ENCODE measurements at regions not wholly inside any gene's neighbourhood (a gene's known extent, or its start where the extent isn't known, plus 50 kb on each side); places are given as distances from the start of the nearest gene placed in this dataset.
A peak's percentile ranks its signal among the peaks of the same experiment; 100 is the strongest.

- Histone ChIP-seq H3K27me3 (replicated peaks in 1 of 2; ENCODE audit: control insufficient read depth in 2 of 2, extremely low read depth in 1 of 2, insufficient read depth in 2 of 2, low read length in 1 of 2) (peaks cover 0 to 14% of the 10 kb centered on the region in 2 experiments), H3K4me1 (ENCODE audit: control insufficient read depth in 1 of 2, extremely low read depth in 1 of 2, insufficient read depth in 2 of 2, low read length in 2 of 2) (no peaks in the 10 kb centered on the region), H3K36me3 (ENCODE audit: control insufficient read depth in 2 of 2, extremely low read depth in 1 of 2, insufficient read depth in 1 of 2, low read length in 1 of 2) (no peaks in the 10 kb centered on the region), H3K4me3 (ENCODE audit: control insufficient read depth in 1 of 2, extremely low read depth in 1 of 2, low read length in 1 of 2) (no peak overlapping the region), H3K27ac (ENCODE audit: low read length) (no peak overlapping the region), H3K9me3 (no peaks in the 10 kb centered on the region)
- DNase-seq (no peak), ATAC-seq (replicated peaks in 1 of 4) (no peak)
- 60% methylated on average over 3 of the region's 6 CpGs for WGBS (ENCODE audit: insufficient coverage)
- Mint-ChIP-seq H3K36me3 (no peaks in the 10 kb centered on the region), H3K4me1 (no peaks in the 10 kb centered on the region), H3K27me3 (peaks cover 17 to 22% of the 10 kb centered on the region in 2 donors), H3K27ac (no peak overlapping the region), H3K9me3 (peaks cover 0 to 7% (median 5%) of the 10 kb centered on the region in 3 donors), H3K4me3 (no peak overlapping the region)
- ChIA-PET POLR2A (no interaction called here), CTCF (no interaction called here)
Measured at GRCh38 chr15:31857194-31857593, 173.1 kb upstream of the CHRNA7 start.

DNA sequence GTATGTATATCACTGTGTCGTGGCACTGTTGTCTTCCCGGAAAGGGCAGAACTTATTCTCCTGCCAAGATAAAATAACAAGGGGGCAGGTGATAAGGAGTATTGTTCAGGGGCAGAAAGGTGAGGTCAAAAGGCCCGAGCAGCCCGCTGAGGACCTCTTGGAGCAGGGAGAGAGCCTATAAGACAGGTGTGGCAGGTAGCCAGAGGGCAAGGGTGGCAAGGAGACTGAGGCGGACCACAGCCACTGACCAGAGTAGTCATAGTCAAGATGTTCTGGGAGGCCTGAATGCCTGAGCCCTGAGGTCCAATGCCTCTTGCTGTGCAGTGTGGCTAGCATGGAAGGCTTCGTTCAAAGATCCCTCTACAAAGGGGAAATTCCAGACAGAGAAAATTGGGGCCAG, 172.3 kb upstream of the CHRNA7 start:
- CTCF ChIA-PET, result no interaction called here
- DNase-seq (no peak), ATAC-seq (replicated peaks in 1 of 4) (no peak)
- Mint-ChIP-seq H3K27me3 (peaks cover 17 to 22% of the 10 kb centered on the region in 2 donors), H3K36me3 (no peaks in the 10 kb centered on the region), H3K4me3 (no peak overlapping the region), H3K27ac (no peak overlapping the region), H3K9me3 (peaks cover 0 to 7% (median 5%) of the 10 kb centered on the region in 3 donors), H3K4me1 (no peaks in the 10 kb centered on the region)
- POLR2A ChIA-PET, result no interaction called here
- Histone ChIP-seq H3K27me3 (replicated peaks in 1 of 2; ENCODE audit: control insufficient read depth in 2 of 2, extremely low read depth in 1 of 2, insufficient read depth in 2 of 2, low read length in 1 of 2) (peaks cover 0 to 16% of the 10 kb centered on the region in 2 experiments), H3K4me1 (ENCODE audit: control insufficient read depth in 1 of 2, extremely low read depth in 1 of 2, insufficient read depth in 2 of 2, low read length in 2 of 2) (no peaks in the 10 kb centered on the region), H3K36me3 (ENCODE audit: control insufficient read depth in 2 of 2, extremely low read depth in 1 of 2, insufficient read depth in 1 of 2, low read length in 1 of 2) (no peaks in the 10 kb centered on the region), H3K9me3 (no peaks in the 10 kb centered on the region), H3K27ac (ENCODE audit: low read length) (no peak overlapping the region), H3K4me3 (ENCODE audit: control insufficient read depth in 1 of 2, extremely low read depth in 1 of 2, low read length in 1 of 2) (no peak overlapping the region)
- WGBS (ENCODE audit: insufficient coverage), result 63% methylated on average over 5 of the region's 6 CpGs

- no peak overlapping the region for H3K27ac ChIP-seq (ENCODE audit: low read length)
- H3K4me3 ChIP-seq (ENCODE audit: control insufficient read depth in 1 of 2, extremely low read depth in 1 of 2, low read length in 1 of 2), result no peak overlapping the region
- DNase-seq, result no peak
- POLR2A ChIA-PET, result no interaction called here
- H3K27me3 ChIP-seq (replicated peaks in 1 of 2; ENCODE audit: control insufficient read depth in 2 of 2, extremely low read depth in 1 of 2, insufficient read depth in 2 of 2, low read length in 1 of 2), result peaks cover 4 to 14% of the 10 kb centered on the region in 2 experiments
- no peak for ATAC-seq (replicated peaks in 1 of 4)
- Mint-ChIP-seq H3K27ac (no peak overlapping the region), H3K9me3 (no peaks in the 10 kb centered on the region), H3K4me1 (peaks cover 11 to 14% (median 13%) of the 10 kb centered on the region in 3 donors), H3K4me3 (no peak overlapping the region), H3K36me3 (no peaks in the 10 kb centered on the region), H3K27me3 (peaks cover 4 to 5% of the 10 kb centered on the region in 2 donors)
- CTCF ChIA-PET, result interaction anchor here in 1 of 2 donors (0.5 to 0.6 kb wide), 2 partner anchors 466 to 1672 kb away, joined by 3 to 4 read pairs; no protein-coding TSS in a partner anchor
- H3K4me1 ChIP-seq (ENCODE audit: control insufficient read depth in 1 of 2, extremely low read depth in 1 of 2, insufficient read depth in 2 of 2, low read length in 2 of 2), result peaks cover 4 to 12% of the 10 kb centered on the region in 2 experiments
- H3K9me3 ChIP-seq, result no peaks in the 10 kb centered on the region
- no peaks in the 10 kb centered on the region for H3K36me3 ChIP-seq (ENCODE audit: control insufficient read depth in 2 of 2, extremely low read depth in 1 of 2, insufficient read depth in 1 of 2, low read length in 1 of 2)
- WGBS (ENCODE audit: insufficient coverage), result 82% methylated on average over 3 of the region's 6 CpGs
Measured at GRCh38 chr15:31866248-31866647, 164.1 kb upstream of the CHRNA7 start.

DNA sequence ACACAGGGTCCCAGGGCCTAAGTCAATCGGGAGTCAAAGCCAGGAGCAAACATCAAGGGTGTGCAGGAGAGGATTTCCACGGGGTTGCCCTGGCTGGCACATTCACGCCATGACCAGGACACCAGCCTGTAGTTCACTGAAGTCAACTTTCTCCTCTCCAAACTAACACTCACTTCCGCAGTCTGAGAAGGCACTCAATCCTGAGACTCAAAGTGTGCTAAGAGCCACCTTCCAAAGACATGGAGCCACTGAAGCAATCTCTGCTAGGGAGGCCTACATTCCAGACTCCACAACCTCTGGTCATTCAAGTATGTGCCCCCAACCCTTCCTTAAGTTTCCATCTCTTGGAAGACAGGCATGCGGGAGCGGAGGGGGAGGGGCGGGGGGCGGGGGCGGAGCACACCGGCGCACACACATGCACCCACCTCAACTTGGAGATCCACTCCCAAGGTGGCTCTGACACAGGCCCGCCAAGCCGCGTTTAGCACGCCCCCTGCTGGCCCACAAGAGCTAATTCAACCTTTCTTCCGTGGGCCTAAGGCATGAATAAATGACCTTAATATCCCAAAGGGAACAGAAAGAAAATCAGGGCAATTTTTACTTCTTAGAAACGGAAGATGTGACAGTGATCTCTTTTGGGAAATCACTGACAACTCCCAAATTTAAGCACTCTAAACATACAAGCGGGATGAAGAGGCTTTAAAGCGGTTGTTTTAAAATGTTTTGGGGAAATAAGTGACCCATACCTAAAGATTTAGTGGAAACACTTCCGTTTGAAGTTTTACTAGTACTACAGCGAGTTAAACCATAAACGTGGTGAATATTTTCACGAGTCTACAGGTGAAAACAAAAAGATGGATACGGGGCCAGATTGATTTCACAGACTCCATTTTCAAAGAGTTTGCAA, 162.5 kb upstream of the CHRNA7 start:
- no peak for ATAC-seq (replicated peaks in 1 of 4)
- 36% methylated on average over 10 of the region's 24 CpGs for WGBS (ENCODE audit: insufficient coverage)
- ChIA-PET CTCF (interaction anchor here (0.5 to 1.5 kb wide), 3 partner anchors 8 to 21 kb away, joined by 3 to 7 read pairs (median 4); no protein-coding TSS in a partner anchor), POLR2A (no interaction called here)
- H3K36me3 ChIP-seq (ENCODE audit: control insufficient read depth in 2 of 2, extremely low read depth in 1 of 2, insufficient read depth in 1 of 2, low read length in 1 of 2), result no peaks in the 10 kb centered on the region
- Mint-ChIP-seq H3K36me3 (no peaks in the 10 kb centered on the region), H3K27me3 (peaks cover 4 to 5% of the 10 kb centered on the region in 2 donors), H3K9me3 (no peaks in the 10 kb centered on the region), H3K27ac (no peak overlapping the region), H3K4me3 (peak overlapping the region; percentile 40 to 57 (median 57)), H3K4me1 (peaks cover 12 to 16% (median 15%) of the 10 kb centered on the region in 3 donors)
- no peak overlapping the region for H3K4me3 ChIP-seq (ENCODE audit: control insufficient read depth in 1 of 2, extremely low read depth in 1 of 2, low read length in 1 of 2)
- H3K27me3 ChIP-seq (replicated peaks in 1 of 2; ENCODE audit: control insufficient read depth in 2 of 2, extremely low read depth in 1 of 2, insufficient read depth in 2 of 2, low read length in 1 of 2), result peaks cover 4 to 14% of the 10 kb centered on the region in 2 experiments
- peak in 28 of 35 experiments; percentile 13 to 81 (median 41) for DNase-seq
- peaks cover 4 to 12% of the 10 kb centered on the region in 2 experiments for H3K4me1 ChIP-seq (ENCODE audit: control insufficient read depth in 1 of 2, extremely low read depth in 1 of 2, insufficient read depth in 2 of 2, low read length in 2 of 2)
- no peaks in the 10 kb centered on the region for H3K9me3 ChIP-seq
- no peak overlapping the region for H3K27ac ChIP-seq (ENCODE audit: low read length)

- ATAC-seq (replicated peaks in 1 of 4) (no peak), DNase-seq (peak in 1 of 35 experiments; percentile 14)
- Mint-ChIP-seq H3K4me1 (peaks cover 12 to 16% (median 15%) of the 10 kb centered on the region in 3 donors), H3K4me3 (peak overlapping the region; percentile 76 to 96 (median 79)), H3K27ac (peak overlapping the region in 1 of 2 donors; percentile 55), H3K36me3 (no peaks in the 10 kb centered on the region), H3K9me3 (no peaks in the 10 kb centered on the region), H3K27me3 (peaks cover 2 to 4% of the 10 kb centered on the region in 2 donors)
- H3K27me3 ChIP-seq (replicated peaks in 1 of 2; ENCODE audit: control insufficient read depth in 2 of 2, extremely low read depth in 1 of 2, insufficient read depth in 2 of 2, low read length in 1 of 2), result peaks cover 4 to 11% of the 10 kb centered on the region in 2 experiments
- peak overlapping the region in 1 of 2 donors; percentile 58 for H3K4me3 ChIP-seq (ENCODE audit: control insufficient read depth in 1 of 2, extremely low read depth in 1 of 2, low read length in 1 of 2)
- H3K4me1 ChIP-seq (ENCODE audit: control insufficient read depth in 1 of 2, extremely low read depth in 1 of 2, insufficient read depth in 2 of 2, low read length in 2 of 2), result peaks cover 4 to 12% of the 10 kb centered on the region in 2 experiments
- CTCF ChIA-PET, result no interaction called here
- POLR2A ChIA-PET, result no interaction called here
- H3K36me3 ChIP-seq (ENCODE audit: control insufficient read depth in 2 of 2, extremely low read depth in 1 of 2, insufficient read depth in 1 of 2, low read length in 1 of 2), result no peaks in the 10 kb centered on the region
- no peaks in the 10 kb centered on the region for H3K9me3 ChIP-seq
- 6% methylated on average over 58 of the region's 60 CpGs for WGBS (ENCODE audit: insufficient coverage)
- no peak overlapping the region for H3K27ac ChIP-seq (ENCODE audit: low read length)
Measured at GRCh38 chr15:31869686-31870307, 160.5 kb upstream of the CHRNA7 start.

DNA sequence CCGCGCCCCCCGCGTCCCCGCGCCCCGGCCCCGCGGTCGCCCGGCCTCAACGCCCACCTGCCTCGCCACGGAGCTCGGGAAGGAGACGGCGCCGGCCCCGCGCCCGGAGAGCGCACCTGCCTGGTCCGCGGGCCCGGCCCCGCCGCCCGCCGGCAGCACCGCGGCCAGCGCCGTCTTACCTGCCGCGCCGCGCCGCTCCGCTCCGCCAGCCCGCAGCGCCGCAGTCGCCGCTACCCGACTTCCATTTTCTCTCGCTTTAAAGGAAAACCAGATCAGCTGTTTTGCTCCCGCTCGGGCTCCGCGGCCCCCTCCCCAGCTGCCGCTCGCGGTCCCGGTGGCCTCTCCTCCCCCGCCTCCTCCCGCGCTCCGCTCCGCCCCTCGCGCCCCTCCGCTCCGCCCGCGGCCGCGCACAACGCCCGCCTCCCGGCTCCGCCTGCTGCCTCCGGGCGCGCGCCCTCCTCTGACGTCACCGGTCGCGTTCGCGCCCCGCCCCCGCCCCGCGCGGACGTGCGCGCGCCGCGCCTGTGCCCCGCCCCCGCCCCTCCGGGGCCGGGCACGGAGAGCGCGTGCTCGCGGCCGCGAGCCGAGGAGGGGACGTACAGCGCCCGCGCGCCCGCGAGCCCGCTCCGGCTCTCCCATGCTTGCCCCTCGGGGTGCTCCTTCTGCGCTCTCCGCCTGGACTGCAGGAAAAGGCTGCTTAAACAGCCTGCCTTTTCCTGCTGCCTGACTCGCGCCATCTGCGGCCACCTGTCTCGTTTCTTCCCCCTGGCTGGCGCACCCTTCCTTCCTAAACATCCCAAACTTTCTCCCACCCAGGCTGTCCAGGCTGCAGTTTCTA, 159.8 kb upstream of the CHRNA7 start, which contains the start of gene OTUD7A:
Gene OTUD7A (minus strand): TSS at position 346 of the 838 bp plus-strand sequence.
- Histone ChIP-seq H3K9me3 (no peaks in the 10 kb centered on the region), H3K4me1 (ENCODE audit: control insufficient read depth in 1 of 2, extremely low read depth in 1 of 2, insufficient read depth in 2 of 2, low read length in 2 of 2) (peaks cover 4 to 12% of the 10 kb centered on the region in 2 experiments), H3K4me3 (ENCODE audit: control insufficient read depth in 1 of 2, extremely low read depth in 1 of 2, low read length in 1 of 2) (peak within 1 kb of the TSS; percentile 58 to 60), H3K27me3 (replicated peaks in 1 of 2; ENCODE audit: control insufficient read depth in 2 of 2, extremely low read depth in 1 of 2, insufficient read depth in 2 of 2, low read length in 1 of 2) (peaks cover 4 to 11% of the 10 kb centered on the region in 2 experiments), H3K36me3 (ENCODE audit: control insufficient read depth in 2 of 2, extremely low read depth in 1 of 2, insufficient read depth in 1 of 2, low read length in 1 of 2) (no peaks in the 10 kb centered on the region), H3K27ac (ENCODE audit: low read length) (peak within 1 kb of the TSS; percentile 50)
- peak within 1 kb of the TSS; percentile 85 to 88 for H3K27ac Mint-ChIP-seq
- H3K9me3 Mint-ChIP-seq, result no peaks in the 10 kb centered on the region
- under 1% methylated on average over 122 of the region's 122 CpGs for WGBS (ENCODE audit: insufficient coverage)
- POLR2A ChIA-PET, result no interaction called here
- DNase-seq, result peak; percentile 52 to 93 (median 74)
- CTCF ChIA-PET, result no interaction called here
- H3K27me3 Mint-ChIP-seq, result peaks cover 2 to 6% of the 10 kb centered on the region in 2 donors
- ATAC-seq (replicated peaks in 1 of 4), result peak; percentile 86 to 92 (median 90)
- peaks cover 12 to 16% (median 15%) of the 10 kb centered on the region in 3 donors for H3K4me1 Mint-ChIP-seq
- peak within 1 kb of the TSS; percentile 88 to 96 (median 91) for H3K4me3 Mint-ChIP-seq
- no peaks in the 10 kb centered on the region for H3K36me3 Mint-ChIP-seq
